H1 (cell line): ENCODE measurements at regions not wholly inside any gene's neighbourhood (a gene's known extent, or its start where the extent isn't known, plus 50 kb on each side); places are given as distances from the start of the nearest gene placed in this dataset.

Experiments
- CTCF ChIA-PET: fragments of 300-600 bp; sonication (Branson Sonifier 250); formaldehyde crosslinking; loops from one replicate; lab custom pipeline; 2021; ENCODE audit not compliant: partially characterized antibody; lab: Charles Lee
- POLR2A ChIA-PET: fragments of 300-600 bp; sonication (Branson Sonifier 250); formaldehyde crosslinking; loops from one replicate; lab custom pipeline; 2021; ENCODE audit warnings: inconsistent platforms; ENCODE audit not compliant: partially characterized antibody; lab: Charles Lee
- DNase-seq, 2 experiments: peaks; one replicate each; pipeline versions ENCODE4 v3.0.0 to v3.0.0-alpha.2; 2010 to 2022; ENCODE audit warnings: low spot score in 2 of 2, low read depth in 1 of 2, mixed read lengths in 1 of 2
- FAIRE-seq: peaks from 2 replicates; lab custom pipeline; 2011; peaks lifted over from hg19 to GRCh38; lab: Jason Lieb, UNC
- H2AFZ ChIP-seq: 2 replicates; pipeline ENCODE4 v1.8.1; 2012; ENCODE audit warnings: low read length, inconsistent platforms
- H2AK5ac ChIP-seq: 2 replicates; pipeline ENCODE4 v1.6.1; 2013; ENCODE audit warnings: low read depth, low read length
- H2BK120ac ChIP-seq: replicated peaks from 2 replicates; pipeline ENCODE3; 2013; ENCODE audit warnings: low read depth, low read length, inconsistent platforms
- H2BK12ac ChIP-seq: 2 replicates; pipeline ENCODE4 v1.6.1; 2013; ENCODE audit warnings: low read depth, low read length
- H2BK15ac ChIP-seq: 2 replicates; pipeline ENCODE4 v1.6.1; 2013; ENCODE audit warnings: low read length
- H2BK20ac ChIP-seq: 2 replicates; pipeline ENCODE4 v1.6.1; 2013; ENCODE audit warnings: low read length
- H2BK5ac ChIP-seq: 2 replicates; pipeline ENCODE4 v1.6.1; 2013; ENCODE audit warnings: low read depth, low read length
- H3K14ac ChIP-seq: 2 replicates; pipeline ENCODE4 v1.6.1; 2013; ENCODE audit warnings: inconsistent platforms; ENCODE audit not compliant: insufficient read length
- H3K18ac ChIP-seq: 2 replicates; pipeline ENCODE4 v1.6.1; 2013; ENCODE audit warnings: low read length; ENCODE audit errors: extremely low read depth
- H3K23ac ChIP-seq: 2 replicates; pipeline ENCODE4 v1.6.1; 2013; ENCODE audit warnings: inconsistent platforms; ENCODE audit not compliant: insufficient read length
- H3K23me2 ChIP-seq: 2 replicates; pipeline ENCODE4 v1.6.1; 2013; ENCODE audit warnings: low read depth, low read length
- H3K27ac ChIP-seq: 2 replicates; pipeline ENCODE4 v1.6.1; 2011; ENCODE audit warnings: low read depth, low read length, inconsistent platforms
- H3K27me3 ChIP-seq, 4 experiments: replicated peaks in 1 of 4; 1 replicate in 1 of 4; 2 replicates in 3 of 4; pipeline versions ENCODE4 v1.6.1 to v1.8.1; 2011 to 2013; ENCODE audit warnings: low read length in 3 of 4, mild to moderate bottlenecking in 3 of 4, inconsistent platforms in 2 of 4, mixed read lengths in 2 of 4, moderate library complexity in 1 of 4; ENCODE audit not compliant: control insufficient read depth in 3 of 4, insufficient read depth in 3 of 4; ENCODE audit errors: extremely low read depth in 1 of 4
- H3K36me3 ChIP-seq, 4 experiments: 2 replicates each; pipeline versions ENCODE4 v1.6.1 to v1.8.1; 2011 to 2013; ENCODE audit warnings: mild to moderate bottlenecking in 4 of 4, low read length in 3 of 4, moderate library complexity in 2 of 4, control low read depth in 1 of 4, inconsistent platforms in 1 of 4; ENCODE audit not compliant: insufficient read depth in 4 of 4, control insufficient read depth in 2 of 4
- H3K4ac ChIP-seq: replicated peaks from 2 replicates; pipeline ENCODE3; 2013; ENCODE audit warnings: low read length, low read depth, mixed read lengths, inconsistent platforms; ENCODE audit not compliant: insufficient read length
- H3K4me1 ChIP-seq, 4 experiments: replicated peaks in 1 of 4; 1 replicate in 1 of 4; 2 replicates in 3 of 4; pipeline versions ENCODE4 v1.6.1 to v1.8.1; 2011 to 2013; ENCODE audit warnings: low read length in 3 of 4, inconsistent platforms in 2 of 4, mixed read lengths in 1 of 4; ENCODE audit not compliant: insufficient read depth in 4 of 4, control insufficient read depth in 3 of 4
- H3K4me2 ChIP-seq, 2 experiments: 2 replicates each; pipeline versions ENCODE4 v1.6.1 to v1.8.1; 2011 to 2013; ENCODE audit warnings: low read depth in 2 of 2, low read length in 2 of 2, control low read depth in 1 of 2, inconsistent platforms in 1 of 2, mild to moderate bottlenecking in 1 of 2; ENCODE audit not compliant: insufficient read depth in 1 of 2
- H3K4me3 ChIP-seq, 4 experiments: fragments of 200-600, 300-600 bp in 1 of 4; sonication (generic), shearing (Covaris generic), sonication (Bioruptor Twin) in 1 of 4; 2 replicates each; pipeline versions ENCODE4 v1.5.1 to v1.8.1; 2011 to 2016; ENCODE audit warnings: low read length in 4 of 4, low read depth in 3 of 4, control low read depth in 2 of 4, inconsistent platforms in 2 of 4, mild to moderate bottlenecking in 2 of 4, mixed read lengths in 1 of 4, moderate library complexity in 1 of 4; ENCODE audit not compliant: insufficient read depth in 2 of 4; ENCODE audit errors: extremely low read depth in 1 of 4
- H3K56ac ChIP-seq: replicated peaks from 2 replicates; pipeline ENCODE3; 2013; ENCODE audit warnings: low read depth, mild to moderate bottlenecking, mixed read lengths, low read length, inconsistent platforms; ENCODE audit not compliant: insufficient read length
- H3K79me1 ChIP-seq: 2 replicates; pipeline ENCODE4 v1.6.1; 2013; ENCODE audit warnings: low read depth, low read length, control low read depth
- H3K79me2 ChIP-seq, 2 experiments: 2 replicates each; pipeline versions ENCODE4 v1.6.1 to v1.8.1; 2012 to 2013; ENCODE audit warnings: low read length in 2 of 2, mild to moderate bottlenecking in 2 of 2, inconsistent platforms in 1 of 2; ENCODE audit not compliant: insufficient read depth in 2 of 2, control insufficient read depth in 1 of 2
- H3K9ac ChIP-seq, 4 experiments: replicated peaks in 1 of 4; 1 replicate in 1 of 4; 2 replicates in 3 of 4; pipeline versions ENCODE4 v1.6.1 to v1.8.1; 2011 to 2013; ENCODE audit warnings: low read depth in 3 of 4, low read length in 3 of 4, control low read depth in 2 of 4, mild to moderate bottlenecking in 2 of 4, moderate library complexity in 2 of 4, inconsistent platforms in 1 of 4; ENCODE audit errors: extremely low read depth in 1 of 4
- H3K9me3 ChIP-seq, 2 experiments: 2 replicates each; pipeline versions ENCODE4 v1.6.1 to v1.8.1; 2012 to 2013; ENCODE audit warnings: mild to moderate bottlenecking in 2 of 2, moderate library complexity in 2 of 2, control low read depth in 1 of 2, inconsistent platforms in 1 of 2, low read depth in 1 of 2, low read length in 1 of 2, mixed read lengths in 1 of 2; ENCODE audit not compliant: insufficient read depth in 2 of 2
- H4K20me1 ChIP-seq, 2 experiments: replicated peaks in 1 of 2; 2 replicates each; pipeline versions ENCODE3 to v1.8.1; 2011 to 2013; ENCODE audit warnings: inconsistent platforms in 2 of 2, low read length in 2 of 2, mild to moderate bottlenecking in 1 of 2; ENCODE audit not compliant: insufficient read depth in 2 of 2, control insufficient read depth in 1 of 2
- H4K5ac ChIP-seq: 2 replicates; pipeline ENCODE4 v1.6.1; 2013; ENCODE audit warnings: low read length, low read depth, mixed read lengths, inconsistent platforms; ENCODE audit not compliant: insufficient read length
- H4K8ac ChIP-seq: 2 replicates; pipeline ENCODE4 v1.8.0; 2013; ENCODE audit warnings: mild to moderate bottlenecking, moderate library complexity, low read length, inconsistent platforms; ENCODE audit not compliant: insufficient read depth; ENCODE audit errors: extremely low read depth
- H4K91ac ChIP-seq: replicated peaks from 2 replicates; pipeline ENCODE3; 2013; ENCODE audit warnings: low read length, mixed read lengths, inconsistent platforms; ENCODE audit not compliant: insufficient read length
- ATF2 ChIP-seq: IDR thresholded peaks from 2 replicates; pipeline ENCODE4 v1.6.1; 2012; ENCODE audit warnings: low read length, inconsistent platforms
- CHD1 ChIP-seq: IDR thresholded peaks from 2 replicates; pipeline ENCODE4 v1.6.1; 2012; ENCODE audit warnings: low read depth, low read length, improper control_type of control experiment
- CREB1 ChIP-seq: IDR thresholded peaks from 2 replicates; pipeline ENCODE4 v1.6.1; 2012; ENCODE audit warnings: inconsistent platforms
- EZH2 ChIP-seq: fragments of 200-600 bp; sonication (generic); IDR thresholded peaks from 2 replicates; pipeline ENCODE4 v1.7.1; 2012; ENCODE audit warnings: low read depth, mild to moderate bottlenecking, moderate library complexity, low read length, inconsistent platforms; ENCODE audit not compliant: severe bottlenecking
- HDAC6 ChIP-seq: IDR thresholded peaks from one replicate; pipeline ENCODE4 v1.7.1; 2012; ENCODE audit warnings: low read depth, mild to moderate bottlenecking, inconsistent platforms, low read length, moderate library complexity
- JUND ChIP-seq: IDR thresholded peaks from 2 replicates; pipeline ENCODE4 v1.6.1; 2011; ENCODE audit warnings: mild to moderate bottlenecking, improper control_type of control experiment, low read length
- KDM5A ChIP-seq: fragments of 200-600 bp; IDR thresholded peaks from 2 replicates; pipeline ENCODE4 v1.7.1; 2012; ENCODE audit warnings: mild to moderate bottlenecking, low read length, inconsistent platforms, mixed read lengths
- NRF1 ChIP-seq: IDR thresholded peaks from 2 replicates; pipeline ENCODE4 v1.6.1; 2011; ENCODE audit warnings: mild to moderate bottlenecking, low read depth, low read length, improper control_type of control experiment
- PHF8 ChIP-seq: fragments of 200-600 bp; sonication (generic); conservative IDR thresholded peaks from 2 replicates; pipeline ENCODE4 v1.7.1; 2012; ENCODE audit warnings: low read depth, mild to moderate bottlenecking, inconsistent platforms, low read length, moderate library complexity
- POLR2AphosphoS5 ChIP-seq: IDR thresholded peaks from 2 replicates; pipeline ENCODE4 v1.6.1; 2011; ENCODE audit warnings: low read depth, low read length
- RBBP5 ChIP-seq: IDR thresholded peaks from 2 replicates; pipeline ENCODE4 v1.7.1; 2012; ENCODE audit warnings: low read depth, mild to moderate bottlenecking, inconsistent platforms, low read length, moderate library complexity, borderline replicate concordance
- SIX5 ChIP-seq: IDR thresholded peaks from 2 replicates; pipeline ENCODE4 v1.6.1; 2011; ENCODE audit warnings: mild to moderate bottlenecking, low read depth, low read length
- SP2 ChIP-seq: IDR thresholded peaks from 2 replicates; pipeline ENCODE4 v1.6.1; 2012; ENCODE audit warnings: mild to moderate bottlenecking, low read length, inconsistent platforms
- SRF ChIP-seq: IDR thresholded peaks from 2 replicates; pipeline ENCODE4 v1.6.1; 2011; ENCODE audit warnings: mild to moderate bottlenecking, low read depth, low read length, moderate library complexity
- TAF1 ChIP-seq: IDR thresholded peaks from 2 replicates; pipeline ENCODE4 v1.6.1; 2011; ENCODE audit warnings: mild to moderate bottlenecking, low read depth, low read length
- WGBS, 2 experiments: shearing (Covaris generic) in 1 of 2; methylation state at CpG; one replicate each; pipeline versions ENCODE4 v1.1.6 to v1.1.7; 2013 to 2015; ENCODE audit warnings: low lambda C conversion rate in 2 of 2, mixed read lengths in 2 of 2, inconsistent platforms in 1 of 2, low coverage in 1 of 2, missing lambda C conversion rate in 1 of 2; ENCODE audit not compliant: insufficient replicate concordance in 2 of 2, insufficient coverage in 1 of 2, insufficient read length in 1 of 2; ENCODE audit errors: extremely low coverage in 1 of 2, missing lambda C conversion rate in 1 of 2; 5-methylcytosine and 5-hydroxymethylcytosine counted together

- Histone ChIP-seq H2BK15ac (no peak overlapping the region), H2BK120ac (no peak overlapping the region), H3K56ac (no peak overlapping the region), H3K4me3 (no peak overlapping the region), H3K79me2 (no peaks in the 10 kb centered on the region), H3K9ac (no peak overlapping the region), H3K9me3 (no peaks in the 10 kb centered on the region), H4K91ac (no peak overlapping the region), H4K20me1 (no peaks in the 10 kb centered on the region), H2AFZ (peak overlapping the region; percentile 40; the same call in 1 of the 2 replicates), H3K14ac (no peak overlapping the region), H3K27ac (no peak overlapping the region), H3K36me3 (no peaks in the 10 kb centered on the region), H3K23ac (no peak overlapping the region), H3K4ac (no peak overlapping the region), H2AK5ac (no peak overlapping the region), H2BK5ac (no peak overlapping the region), H3K79me1 (no peaks in the 10 kb centered on the region), H2BK20ac (no peak overlapping the region), H3K4me1 (no peaks in the 10 kb centered on the region; a peak in 2 of 7 replicates), H3K4me2 (no peak overlapping the region), H4K8ac (no peak overlapping the region), H3K23me2 (no peaks in the 10 kb centered on the region), H2BK12ac (no peak overlapping the region), H3K18ac (no peak overlapping the region), H4K5ac (no peak overlapping the region), H3K27me3 (no peaks in the 10 kb centered on the region)
- no peak for DNase-seq
- CTCF ChIA-PET, result interaction anchor here (1.1 to 2.1 kb wide), 4 partner anchors 9 to 148 kb away, joined by 3 to 15 read pairs (median 3); no protein-coding TSS in a partner anchor
- POLR2A ChIA-PET, result no interaction called here
- WGBS, 2 experiments, result 96% methylated on average over 3 of the region's 3 CpGs; no CpG with 5 or more reads in 1 of the 2 experiments
- no peak for FAIRE-seq
- TF ChIP-seq HDAC6 (no peak), NRF1 (no peak), POLR2AphosphoS5 (no peak), ATF2 (no peak), CHD1 (no peak), SIX5 (no peak), KDM5A (no peak), RBBP5 (no peak), JUND (no peak), CREB1 (no peak), PHF8 (no peak), EZH2 (no peak), TAF1 (no peak), SP2 (no peak), SRF (no peak)
Measured at GRCh38 chr2:161075701-161076100, 84.5 kb upstream of the TANK start.
